ENCODE measurements at regions not wholly inside any gene's neighbourhood (a gene's known extent, or its start where the extent isn't known, plus 50 kb on each side); places are given as distances from the start of the nearest gene placed in this dataset.

DNA sequence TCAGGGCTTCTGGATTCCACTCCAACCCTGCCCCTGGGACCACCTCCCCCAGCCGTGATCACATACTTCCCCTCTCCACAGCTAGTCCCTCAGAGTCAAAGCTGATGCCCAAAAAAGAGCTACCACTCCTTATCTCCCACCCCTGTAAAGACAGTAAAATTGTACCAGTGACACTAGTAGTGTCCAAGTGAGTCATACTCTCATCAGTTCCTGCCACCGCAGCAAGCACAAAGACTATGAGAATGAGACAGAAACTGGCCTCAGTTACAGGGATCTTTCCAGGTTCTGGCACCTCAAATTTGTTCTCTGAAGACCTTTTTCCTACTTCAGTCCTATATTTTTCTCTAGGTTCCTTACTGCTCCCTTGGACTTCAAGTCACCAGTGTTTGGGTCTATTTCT is 144.2 kb downstream of the SPRY2 start:
- TF ChIP-seq, protein P1, sequence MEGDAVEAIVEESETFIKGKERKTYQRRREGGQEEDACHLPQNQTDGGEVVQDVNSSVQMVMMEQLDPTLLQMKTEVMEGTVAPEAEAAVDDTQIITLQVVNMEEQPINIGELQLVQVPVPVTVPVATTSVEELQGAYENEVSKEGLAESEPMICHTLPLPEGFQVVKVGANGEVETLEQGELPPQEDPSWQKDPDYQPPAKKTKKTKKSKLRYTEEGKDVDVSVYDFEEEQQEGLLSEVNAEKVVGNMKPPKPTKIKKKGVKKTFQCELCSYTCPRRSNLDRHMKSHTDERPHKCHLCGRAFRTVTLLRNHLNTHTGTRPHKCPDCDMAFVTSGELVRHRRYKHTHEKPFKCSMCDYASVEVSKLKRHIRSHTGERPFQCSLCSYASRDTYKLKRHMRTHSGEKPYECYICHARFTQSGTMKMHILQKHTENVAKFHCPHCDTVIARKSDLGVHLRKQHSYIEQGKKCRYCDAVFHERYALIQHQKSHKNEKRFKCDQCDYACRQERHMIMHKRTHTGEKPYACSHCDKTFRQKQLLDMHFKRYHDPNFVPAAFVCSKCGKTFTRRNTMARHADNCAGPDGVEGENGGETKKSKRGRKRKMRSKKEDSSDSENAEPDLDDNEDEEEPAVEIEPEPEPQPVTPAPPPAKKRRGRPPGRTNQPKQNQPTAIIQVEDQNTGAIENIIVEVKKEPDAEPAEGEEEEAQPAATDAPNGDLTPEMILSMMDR (IDR thresholded peaks at IDR 0.05), result no peak
- no peak for TF ChIP-seq POLR2AphosphoS5 (IDR thresholded peaks at IDR 0.05)
- TF ChIP-seq POLR2A (IDR thresholded peaks at IDR 0.05), result no peak

Measured in prostate gland (tissue), 2 donors.